GM23338 (cell line): ENCODE measurements at regions not wholly inside any gene's neighbourhood (a gene's known extent, or its start where the extent isn't known, plus 50 kb on each side); places are given as distances from the start of the nearest gene placed in this dataset.

Experiments used
- CREB1 ChIP-seq: fragments of 250-450 bp; sonication (Bioruptor Pico); IDR thresholded peaks from 2 replicates; pipeline ENCODE4 v1.5.0; 2020; ENCODE audit warnings: low read depth, mild to moderate bottlenecking, moderate library complexity
- CTCF ChIP-seq, 2 experiments: fragments of 200-600 bp in 1 of 2; sonication (generic) in 1 of 2; conservative IDR thresholded peaks; 2 replicates each; pipeline versions ENCODE4 v1.5.1 to v1.6.1; 2016 to 2017; ENCODE audit warnings: antibody characterized with exemption in 2 of 2, low read depth in 2 of 2, mild to moderate bottlenecking in 2 of 2, moderate library complexity in 1 of 2
- EZH2 ChIP-seq: fragments of 200-600 bp; sonication (generic); IDR thresholded peaks from one replicate; pipeline ENCODE4 v1.8.0; 2017; ENCODE audit warnings: antibody characterized with exemption, mild to moderate bottlenecking, low read depth; ENCODE audit not compliant: unreplicated experiment
- EZH2phosphoT487 ChIP-seq: fragments of 200-600 bp; sonication (generic); IDR thresholded peaks from one replicate; pipeline ENCODE4 v1.8.1; 2018; ENCODE audit warnings: antibody characterized with exemption; ENCODE audit not compliant: unreplicated experiment
- JUNB ChIP-seq: IDR thresholded peaks from one replicate; pipeline ENCODE4 v1.6.1; 2016; ENCODE audit warnings: antibody characterized with exemption; ENCODE audit not compliant: unreplicated experiment
- POLR2AphosphoS5 ChIP-seq: IDR thresholded peaks from 2 replicates; pipeline ENCODE4 v1.6.1; 2016; ENCODE audit warnings: antibody characterized with exemption, low read depth
- ZNF331 ChIP-seq: fragments of 250-450 bp; sonication (Bioruptor Pico); IDR thresholded peaks from 2 replicates; pipeline ENCODE4 v1.5.0; 2020; ENCODE audit warnings: low read depth, mild to moderate bottlenecking, moderate library complexity
- TF ChIP-seq, protein P1 (sequence below): IDR thresholded peaks from one replicate; pipeline ENCODE4 v1.6.1; 2018; ENCODE audit warnings: antibody characterized with exemption; ENCODE audit not compliant: unreplicated experiment

DNA sequence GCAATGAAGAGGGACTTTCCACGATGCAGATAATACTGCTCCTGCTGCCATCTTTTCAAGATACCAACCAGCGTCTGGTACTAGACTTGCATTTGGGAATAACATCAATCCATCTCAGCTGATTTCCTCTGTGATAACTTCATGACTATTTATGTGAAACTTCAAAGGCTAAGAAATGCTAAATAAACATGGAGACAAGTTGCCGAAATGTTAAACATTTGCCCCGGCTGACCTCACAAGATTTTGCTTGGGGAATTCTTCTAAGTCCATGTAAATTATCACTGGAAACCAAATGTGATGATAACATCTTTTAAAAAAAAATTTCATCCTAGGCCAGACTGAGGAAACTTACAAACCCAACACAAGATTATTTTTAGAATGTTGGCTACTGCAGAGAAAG is 185.8 kb upstream of the PRICKLE2 start:
- TF ChIP-seq EZH2 (no peak), CTCF (conservative IDR thresholded peaks at IDR 0.05; ENCODE audit: low read depth in 2 of 2) (no peak), EZH2phosphoT487 (no peak), JUNB (no peak), POLR2AphosphoS5 (no peak), CREB1 (CRISPR knock-in tag) (no peak), ZNF331 (CRISPR knock-in tag) (no peak)
- TF ChIP-seq, protein P1, sequence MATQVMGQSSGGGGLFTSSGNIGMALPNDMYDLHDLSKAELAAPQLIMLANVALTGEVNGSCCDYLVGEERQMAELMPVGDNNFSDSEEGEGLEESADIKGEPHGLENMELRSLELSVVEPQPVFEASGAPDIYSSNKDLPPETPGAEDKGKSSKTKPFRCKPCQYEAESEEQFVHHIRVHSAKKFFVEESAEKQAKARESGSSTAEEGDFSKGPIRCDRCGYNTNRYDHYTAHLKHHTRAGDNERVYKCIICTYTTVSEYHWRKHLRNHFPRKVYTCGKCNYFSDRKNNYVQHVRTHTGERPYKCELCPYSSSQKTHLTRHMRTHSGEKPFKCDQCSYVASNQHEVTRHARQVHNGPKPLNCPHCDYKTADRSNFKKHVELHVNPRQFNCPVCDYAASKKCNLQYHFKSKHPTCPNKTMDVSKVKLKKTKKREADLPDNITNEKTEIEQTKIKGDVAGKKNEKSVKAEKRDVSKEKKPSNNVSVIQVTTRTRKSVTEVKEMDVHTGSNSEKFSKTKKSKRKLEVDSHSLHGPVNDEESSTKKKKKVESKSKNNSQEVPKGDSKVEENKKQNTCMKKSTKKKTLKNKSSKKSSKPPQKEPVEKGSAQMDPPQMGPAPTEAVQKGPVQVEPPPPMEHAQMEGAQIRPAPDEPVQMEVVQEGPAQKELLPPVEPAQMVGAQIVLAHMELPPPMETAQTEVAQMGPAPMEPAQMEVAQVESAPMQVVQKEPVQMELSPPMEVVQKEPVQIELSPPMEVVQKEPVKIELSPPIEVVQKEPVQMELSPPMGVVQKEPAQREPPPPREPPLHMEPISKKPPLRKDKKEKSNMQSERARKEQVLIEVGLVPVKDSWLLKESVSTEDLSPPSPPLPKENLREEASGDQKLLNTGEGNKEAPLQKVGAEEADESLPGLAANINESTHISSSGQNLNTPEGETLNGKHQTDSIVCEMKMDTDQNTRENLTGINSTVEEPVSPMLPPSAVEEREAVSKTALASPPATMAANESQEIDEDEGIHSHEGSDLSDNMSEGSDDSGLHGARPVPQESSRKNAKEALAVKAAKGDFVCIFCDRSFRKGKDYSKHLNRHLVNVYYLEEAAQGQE, result no peak
